GM23338 (cell line): ENCODE measurements at regions not wholly inside any gene's neighbourhood (a gene's known extent, or its start where the extent isn't known, plus 50 kb on each side); places are given as distances from the start of the nearest gene placed in this dataset.
"Not testable (repeated sequence)": the region's sequence is repeated elsewhere in the genome, so short reads cannot be mapped to it uniquely, and the experiment has no call there.

Source experiments
- ATAC-seq: fragments of 200-7000 bp; cut with Tn5 transposase; 3 replicates; pipeline ENCODE4 v1.9.1; 2020
- DNase-seq: peaks from one replicate; pipeline ENCODE4 v3.0.0-alpha.2; 2015; ENCODE audit warnings: low spot score
- H2AFZ ChIP-seq: fragments of 200-600 bp; sonication (generic); 2 replicates; pipeline ENCODE4 v1.8.0; 2016; ENCODE audit warnings: antibody characterized with exemption, mild to moderate bottlenecking, moderate library complexity
- H3F3A ChIP-seq: fragments of 200-600 bp; sonication (generic); replicated peaks from 2 replicates; pipeline ENCODE4 v1.8.0; 2017; ENCODE audit warnings: antibody characterized with exemption, mixed run types, low read depth
- H3K27ac ChIP-seq: fragments of 200-600 bp; sonication (generic); 2 replicates; pipeline ENCODE4 v1.6.1; 2016; ENCODE audit warnings: low read depth
- H3K27me3 ChIP-seq: fragments of 200-600 bp; sonication (generic); 2 replicates; pipeline ENCODE4 v1.8.0; 2016; ENCODE audit warnings: mild to moderate bottlenecking, mixed run types, moderate library complexity; ENCODE audit not compliant: insufficient read depth
- H3K36me3 ChIP-seq: fragments of 200-600 bp; sonication (generic); 2 replicates; pipeline ENCODE4 v1.8.0; 2016; ENCODE audit warnings: mild to moderate bottlenecking; ENCODE audit not compliant: insufficient read depth
- H3K4me1 ChIP-seq: fragments of 200-600 bp; sonication (generic); 2 replicates; pipeline ENCODE4 v1.8.0; 2016; ENCODE audit warnings: mild to moderate bottlenecking, moderate library complexity; ENCODE audit not compliant: insufficient read depth
- H3K4me2 ChIP-seq: fragments of 200-600 bp; sonication (generic); 2 replicates; pipeline ENCODE4 v1.7.1; 2017; ENCODE audit warnings: mixed run types
- H3K4me3 ChIP-seq: fragments of 200-600 bp; sonication (generic); 2 replicates; pipeline ENCODE4 v1.6.1; 2016; ENCODE audit warnings: mixed run types
- H3K79me2 ChIP-seq: fragments of 200-600 bp; sonication (generic); replicated peaks from 2 replicates; pipeline ENCODE4 v1.8.0; 2017; ENCODE audit warnings: mild to moderate bottlenecking; ENCODE audit not compliant: insufficient read depth
- H3K9me2 ChIP-seq: fragments of 200-600 bp; sonication (generic); 2 replicates; pipeline ENCODE4 v1.8.0; 2017; ENCODE audit not compliant: insufficient read depth
- H4K20me1 ChIP-seq: fragments of 200-600 bp; sonication (generic); replicated peaks from 2 replicates; pipeline ENCODE4 v1.8.0; 2017; ENCODE audit warnings: mild to moderate bottlenecking; ENCODE audit not compliant: insufficient read depth
- H3K27ac Mint-ChIP-seq: 2 replicates; pipeline ENCODE4 v1.8.0; 2020; ENCODE audit warnings: inconsistent platforms, mild to moderate bottlenecking, moderate library complexity, mixed read lengths
- H3K27me3 Mint-ChIP-seq: 3 replicates; pipeline ENCODE4 v1.8.0; 2022; ENCODE audit warnings: low read depth, mild to moderate bottlenecking, moderate library complexity, mixed read lengths, inconsistent platforms; ENCODE audit not compliant: insufficient read depth, poor library complexity
- H3K36me3 Mint-ChIP-seq: 3 replicates; pipeline ENCODE4 v1.8.0; 2021; ENCODE audit warnings: low read depth, mild to moderate bottlenecking, inconsistent platforms, moderate library complexity, mixed read lengths
- H3K4me1 Mint-ChIP-seq: 3 replicates; pipeline ENCODE4 v1.8.0; 2020; ENCODE audit warnings: mild to moderate bottlenecking, inconsistent platforms, mixed read lengths
- H3K4me3 Mint-ChIP-seq: 3 replicates; pipeline ENCODE4 v1.8.0; 2021; ENCODE audit warnings: moderate library complexity, mild to moderate bottlenecking, inconsistent platforms, mixed read lengths
- H3K9me3 Mint-ChIP-seq: 3 replicates; pipeline ENCODE4 v1.8.0; 2020; ENCODE audit warnings: moderate library complexity, mild to moderate bottlenecking, inconsistent platforms, mixed read lengths
- ETS1 ChIP-seq: IDR thresholded peaks from 2 replicates; pipeline ENCODE4 v1.6.1; 2016; ENCODE audit warnings: antibody characterized with exemption
- EZH2phosphoT487 ChIP-seq: fragments of 200-600 bp; sonication (generic); IDR thresholded peaks from one replicate; pipeline ENCODE4 v1.8.1; 2018; ENCODE audit warnings: antibody characterized with exemption; ENCODE audit not compliant: unreplicated experiment
- NANOG ChIP-seq: IDR thresholded peaks from 2 replicates; pipeline ENCODE4 v1.6.1; 2016; ENCODE audit warnings: antibody characterized with exemption, borderline replicate concordance
- STAT1 ChIP-seq: IDR thresholded peaks from one replicate; pipeline ENCODE4 v1.6.1; 2016; ENCODE audit warnings: antibody characterized with exemption; ENCODE audit not compliant: unreplicated experiment
- TF ChIP-seq, protein P1 (sequence below): fragments of 250-450 bp; sonication (Bioruptor Pico); IDR thresholded peaks from 2 replicates; pipeline ENCODE4 v1.5.0; 2020; ENCODE audit warnings: mild to moderate bottlenecking, moderate library complexity
- TF ChIP-seq, protein P2 (sequence below): IDR thresholded peaks from one replicate; pipeline ENCODE4 v1.6.1; 2018; ENCODE audit warnings: antibody characterized with exemption; ENCODE audit not compliant: unreplicated experiment

DNA sequence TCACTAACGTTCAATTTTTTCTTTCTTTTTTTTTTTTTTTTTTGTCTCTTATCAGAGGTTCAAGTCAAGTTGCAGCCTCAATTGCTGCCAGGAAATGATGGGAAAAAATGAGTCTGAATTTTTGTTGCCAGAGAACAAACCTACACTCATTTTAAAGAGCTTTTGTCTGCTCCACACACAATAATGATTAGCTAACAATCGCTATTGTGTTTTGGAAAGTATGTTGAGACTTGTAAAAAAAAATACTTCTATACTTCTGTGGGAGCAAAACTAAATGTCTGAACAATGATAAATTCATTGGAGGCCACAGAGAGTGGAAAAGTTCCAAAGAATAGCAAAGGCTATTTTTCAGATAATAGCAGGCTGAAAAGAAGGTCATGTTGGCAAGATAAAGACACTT, 176.3 kb upstream of the LMCD1 start (continued):
- TF ChIP-seq, protein P1, sequence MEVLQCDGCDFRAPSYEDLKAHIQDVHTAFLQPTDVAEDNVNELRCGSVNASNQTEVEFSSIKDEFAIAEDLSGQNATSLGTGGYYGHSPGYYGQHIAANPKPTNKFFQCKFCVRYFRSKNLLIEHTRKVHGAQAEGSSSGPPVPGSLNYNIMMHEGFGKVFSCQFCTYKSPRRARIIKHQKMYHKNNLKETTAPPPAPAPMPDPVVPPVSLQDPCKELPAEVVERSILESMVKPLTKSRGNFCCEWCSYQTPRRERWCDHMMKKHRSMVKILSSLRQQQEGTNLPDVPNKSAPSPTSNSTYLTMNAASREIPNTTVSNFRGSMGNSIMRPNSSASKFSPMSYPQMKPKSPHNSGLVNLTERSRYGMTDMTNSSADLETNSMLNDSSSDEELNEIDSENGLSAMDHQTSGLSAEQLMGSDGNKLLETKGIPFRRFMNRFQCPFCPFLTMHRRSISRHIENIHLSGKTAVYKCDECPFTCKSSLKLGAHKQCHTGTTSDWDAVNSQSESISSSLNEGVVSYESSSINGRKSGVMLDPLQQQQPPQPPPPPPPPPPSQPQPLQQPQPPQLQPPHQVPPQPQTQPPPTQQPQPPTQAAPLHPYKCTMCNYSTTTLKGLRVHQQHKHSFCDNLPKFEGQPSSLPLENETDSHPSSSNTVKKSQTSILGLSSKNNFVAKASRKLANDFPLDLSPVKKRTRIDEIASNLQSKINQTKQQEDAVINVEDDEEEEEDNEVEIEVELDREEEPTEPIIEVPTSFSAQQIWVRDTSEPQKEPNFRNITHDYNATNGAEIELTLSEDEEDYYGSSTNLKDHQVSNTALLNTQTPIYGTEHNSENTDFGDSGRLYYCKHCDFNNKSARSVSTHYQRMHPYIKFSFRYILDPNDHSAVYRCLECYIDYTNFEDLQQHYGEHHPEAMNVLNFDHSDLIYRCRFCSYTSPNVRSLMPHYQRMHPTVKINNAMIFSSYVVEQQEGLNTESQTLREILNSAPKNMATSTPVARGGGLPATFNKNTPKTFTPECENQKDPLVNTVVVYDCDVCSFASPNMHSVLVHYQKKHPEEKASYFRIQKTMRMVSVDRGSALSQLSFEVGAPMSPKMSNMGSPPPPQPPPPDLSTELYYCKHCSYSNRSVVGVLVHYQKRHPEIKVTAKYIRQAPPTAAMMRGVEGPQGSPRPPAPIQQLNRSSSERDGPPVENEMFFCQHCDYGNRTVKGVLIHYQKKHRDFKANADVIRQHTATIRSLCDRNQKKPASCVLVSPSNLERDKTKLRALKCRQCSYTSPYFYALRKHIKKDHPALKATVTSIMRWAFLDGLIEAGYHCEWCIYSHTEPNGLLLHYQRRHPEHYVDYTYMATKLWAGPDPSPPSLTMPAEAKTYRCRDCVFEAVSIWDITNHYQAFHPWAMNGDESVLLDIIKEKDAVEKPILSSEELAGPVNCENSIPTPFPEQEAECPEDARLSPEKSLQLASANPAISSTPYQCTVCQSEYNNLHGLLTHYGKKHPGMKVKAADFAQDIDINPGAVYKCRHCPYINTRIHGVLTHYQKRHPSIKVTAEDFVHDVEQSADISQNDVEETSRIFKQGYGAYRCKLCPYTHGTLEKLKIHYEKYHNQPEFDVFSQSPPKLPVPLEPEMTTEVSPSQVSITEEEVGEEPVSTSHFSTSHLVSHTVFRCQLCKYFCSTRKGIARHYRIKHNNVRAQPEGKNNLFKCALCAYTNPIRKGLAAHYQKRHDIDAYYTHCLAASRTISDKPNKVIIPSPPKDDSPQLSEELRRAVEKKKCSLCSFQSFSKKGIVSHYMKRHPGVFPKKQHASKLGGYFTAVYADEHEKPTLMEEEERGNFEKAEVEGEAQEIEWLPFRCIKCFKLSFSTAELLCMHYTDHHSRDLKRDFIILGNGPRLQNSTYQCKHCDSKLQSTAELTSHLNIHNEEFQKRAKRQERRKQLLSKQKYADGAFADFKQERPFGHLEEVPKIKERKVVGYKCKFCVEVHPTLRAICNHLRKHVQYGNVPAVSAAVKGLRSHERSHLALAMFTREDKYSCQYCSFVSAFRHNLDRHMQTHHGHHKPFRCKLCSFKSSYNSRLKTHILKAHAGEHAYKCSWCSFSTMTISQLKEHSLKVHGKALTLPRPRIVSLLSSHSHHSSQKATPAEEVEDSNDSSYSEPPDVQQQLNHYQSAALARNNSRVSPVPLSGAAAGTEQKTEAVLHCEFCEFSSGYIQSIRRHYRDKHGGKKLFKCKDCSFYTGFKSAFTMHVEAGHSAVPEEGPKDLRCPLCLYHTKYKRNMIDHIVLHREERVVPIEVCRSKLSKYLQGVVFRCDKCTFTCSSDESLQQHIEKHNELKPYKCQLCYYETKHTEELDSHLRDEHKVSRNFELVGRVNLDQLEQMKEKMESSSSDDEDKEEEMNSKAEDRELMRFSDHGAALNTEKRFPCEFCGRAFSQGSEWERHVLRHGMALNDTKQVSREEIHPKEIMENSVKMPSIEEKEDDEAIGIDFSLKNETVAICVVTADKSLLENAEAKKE: no peak
- no peak for TF ChIP-seq EZH2phosphoT487
- no peak for TF ChIP-seq ETS1
- no peak for TF ChIP-seq STAT1
- TF ChIP-seq, protein P2, sequence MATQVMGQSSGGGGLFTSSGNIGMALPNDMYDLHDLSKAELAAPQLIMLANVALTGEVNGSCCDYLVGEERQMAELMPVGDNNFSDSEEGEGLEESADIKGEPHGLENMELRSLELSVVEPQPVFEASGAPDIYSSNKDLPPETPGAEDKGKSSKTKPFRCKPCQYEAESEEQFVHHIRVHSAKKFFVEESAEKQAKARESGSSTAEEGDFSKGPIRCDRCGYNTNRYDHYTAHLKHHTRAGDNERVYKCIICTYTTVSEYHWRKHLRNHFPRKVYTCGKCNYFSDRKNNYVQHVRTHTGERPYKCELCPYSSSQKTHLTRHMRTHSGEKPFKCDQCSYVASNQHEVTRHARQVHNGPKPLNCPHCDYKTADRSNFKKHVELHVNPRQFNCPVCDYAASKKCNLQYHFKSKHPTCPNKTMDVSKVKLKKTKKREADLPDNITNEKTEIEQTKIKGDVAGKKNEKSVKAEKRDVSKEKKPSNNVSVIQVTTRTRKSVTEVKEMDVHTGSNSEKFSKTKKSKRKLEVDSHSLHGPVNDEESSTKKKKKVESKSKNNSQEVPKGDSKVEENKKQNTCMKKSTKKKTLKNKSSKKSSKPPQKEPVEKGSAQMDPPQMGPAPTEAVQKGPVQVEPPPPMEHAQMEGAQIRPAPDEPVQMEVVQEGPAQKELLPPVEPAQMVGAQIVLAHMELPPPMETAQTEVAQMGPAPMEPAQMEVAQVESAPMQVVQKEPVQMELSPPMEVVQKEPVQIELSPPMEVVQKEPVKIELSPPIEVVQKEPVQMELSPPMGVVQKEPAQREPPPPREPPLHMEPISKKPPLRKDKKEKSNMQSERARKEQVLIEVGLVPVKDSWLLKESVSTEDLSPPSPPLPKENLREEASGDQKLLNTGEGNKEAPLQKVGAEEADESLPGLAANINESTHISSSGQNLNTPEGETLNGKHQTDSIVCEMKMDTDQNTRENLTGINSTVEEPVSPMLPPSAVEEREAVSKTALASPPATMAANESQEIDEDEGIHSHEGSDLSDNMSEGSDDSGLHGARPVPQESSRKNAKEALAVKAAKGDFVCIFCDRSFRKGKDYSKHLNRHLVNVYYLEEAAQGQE: no peak
- TF ChIP-seq NANOG: no peak

GRCh38 chr3:8325833-8326232, 175.8 kb upstream of the LMCD1 start:
- not testable (repeated sequence) for H4K20me1 ChIP-seq, H3K27ac ChIP-seq, H3K36me3 Mint-ChIP-seq, H3K4me1 Mint-ChIP-seq, H3K4me2 ChIP-seq, H3K27me3 Mint-ChIP-seq, H3F3A ChIP-seq, H3K9me2 ChIP-seq, H2AFZ ChIP-seq, H3K27ac Mint-ChIP-seq, DNase-seq, H3K9me3 Mint-ChIP-seq, H3K79me2 ChIP-seq, H3K4me3 Mint-ChIP-seq, H3K27me3 ChIP-seq, ATAC-seq, H3K4me1 ChIP-seq, H3K4me3 ChIP-seq, H3K36me3 ChIP-seq
